Right hindlimb (tissue), 1 donor: ENCODE measurements at regions not wholly inside any gene's neighbourhood (a gene's known extent, or its start where the extent isn't known, plus 50 kb on each side); places are given as distances from the start of the nearest gene placed in this dataset.

Experiments
- DNase-seq: peaks from one replicate; pipeline ENCODE4 v3.0.0-alpha.2; 2018

GRCh38 chr4:28555866-28556265 is 1695.2 kb downstream of the STIM2 start:
- no peak for DNase-seq

- no peak for DNase-seq
Measured at GRCh38 chr4:28557755-28558154, 1697.1 kb downstream of the STIM2 start.

DNA sequence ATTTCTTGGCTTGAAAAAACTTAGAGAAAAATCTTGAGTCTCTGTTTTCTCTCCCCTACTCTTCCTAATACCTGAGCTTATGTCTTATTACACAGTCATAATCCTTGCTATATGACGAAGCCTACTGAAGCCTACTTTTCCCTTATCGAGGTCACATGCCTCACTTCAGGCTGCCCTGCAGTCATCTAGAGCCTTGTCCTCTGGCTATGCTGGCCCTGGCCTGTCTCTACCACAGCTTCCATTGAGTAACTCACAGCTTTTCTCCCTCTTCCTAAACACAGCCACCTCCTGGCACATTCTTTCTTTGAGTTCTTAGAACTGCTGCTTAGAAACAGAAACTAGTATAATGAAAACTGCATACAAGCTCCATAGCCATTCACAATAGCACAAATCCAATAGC is 1698.3 kb downstream of the STIM2 start:
- DNase-seq, result no peak

GRCh38 chr4:28562913-28563312 is 1702.3 kb downstream of the STIM2 start:
- DNase-seq, result no peak

DNA sequence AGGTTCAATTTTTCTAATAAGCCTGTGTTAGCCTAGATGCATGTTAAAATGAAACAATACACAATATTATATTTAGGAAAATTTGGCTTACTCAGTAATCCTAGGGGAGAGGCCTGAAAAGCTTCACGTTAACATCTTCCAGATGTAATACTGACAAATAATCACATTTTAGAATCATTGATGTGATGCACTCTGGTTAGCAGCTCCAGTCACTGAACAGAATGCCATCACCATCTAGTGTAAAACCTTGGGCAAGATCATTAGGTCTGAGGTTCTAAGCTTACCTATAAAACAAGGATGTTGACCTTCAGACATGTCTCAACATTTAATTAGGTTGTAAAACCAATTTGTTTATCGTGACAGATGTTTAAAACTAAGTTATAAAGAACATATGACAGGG is 1704.8 kb downstream of the STIM2 start:
- DNase-seq, result no peak

- DNase-seq, result no peak
Measured at GRCh38 chr4:28600958-28601357, 1740.3 kb downstream of the STIM2 start.

DNA sequence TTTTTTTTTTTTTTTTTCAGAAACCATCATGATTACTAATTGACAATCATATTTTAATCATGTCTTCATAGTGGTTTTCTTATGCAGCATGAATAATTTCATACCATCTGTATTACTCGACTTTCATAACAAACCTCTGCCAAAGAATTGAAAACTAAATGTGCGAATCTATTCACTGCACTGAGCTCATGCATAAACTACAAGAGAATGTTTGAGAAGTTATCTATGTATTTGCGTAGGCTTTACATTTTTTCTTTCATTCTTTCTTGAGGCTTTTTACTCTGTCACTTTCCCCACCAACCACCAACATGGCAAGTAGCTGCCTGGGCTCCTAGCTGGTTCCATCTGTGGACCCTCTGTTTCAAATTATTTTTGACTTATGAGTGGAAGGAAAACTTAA is 1761.0 kb downstream of the STIM2 start:
- DNase-seq, result no peak

GRCh38 chr4:28636971-28637370 is 1776.3 kb downstream of the STIM2 start:
- DNase-seq, result no peak

GRCh38 chr4:28639747-28640146 is 1779.1 kb downstream of the STIM2 start:
- DNase-seq, result no peak

GRCh38 chr4:28654618-28655017 is 1794.0 kb downstream of the STIM2 start:
- DNase-seq, result no peak

DNA sequence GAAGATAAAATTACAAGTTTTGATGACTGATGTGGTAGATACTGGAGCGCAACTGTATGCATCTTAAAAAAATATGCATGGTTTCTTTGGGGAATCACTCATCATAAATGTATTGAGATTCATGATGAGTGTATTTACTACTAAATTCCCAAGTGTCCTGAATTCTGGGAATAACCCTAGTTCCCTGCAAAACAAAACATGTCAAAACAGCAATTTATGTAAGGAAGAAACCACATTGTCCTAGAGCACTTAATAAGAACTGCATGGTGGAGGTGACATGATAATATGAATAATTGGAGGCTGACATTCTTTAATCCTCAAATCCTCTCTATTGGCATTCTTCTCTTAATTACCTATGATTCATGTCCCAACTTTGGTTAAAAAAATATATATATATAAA is 1804.7 kb downstream of the STIM2 start:
- DNase-seq, result no peak

DNA sequence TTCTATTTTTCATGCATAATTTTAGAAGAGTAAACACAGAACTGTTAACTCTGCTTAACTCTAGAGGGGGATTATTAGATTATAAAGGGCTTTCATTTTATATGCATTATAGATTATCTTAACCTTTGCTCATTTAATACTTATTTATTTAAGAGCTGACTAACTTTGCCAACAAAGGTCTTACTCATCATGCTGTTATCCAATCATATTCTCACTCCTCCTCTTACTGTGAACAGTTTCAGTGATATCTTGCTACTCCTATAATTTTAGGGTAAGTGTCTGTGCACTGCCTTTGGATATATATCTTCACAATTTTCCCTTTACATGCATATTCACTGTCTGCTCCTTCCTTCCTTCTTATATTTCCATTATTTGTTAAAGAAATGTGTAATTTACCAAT is 1814.9 kb downstream of the STIM2 start:
- DNase-seq, result no peak

DNA sequence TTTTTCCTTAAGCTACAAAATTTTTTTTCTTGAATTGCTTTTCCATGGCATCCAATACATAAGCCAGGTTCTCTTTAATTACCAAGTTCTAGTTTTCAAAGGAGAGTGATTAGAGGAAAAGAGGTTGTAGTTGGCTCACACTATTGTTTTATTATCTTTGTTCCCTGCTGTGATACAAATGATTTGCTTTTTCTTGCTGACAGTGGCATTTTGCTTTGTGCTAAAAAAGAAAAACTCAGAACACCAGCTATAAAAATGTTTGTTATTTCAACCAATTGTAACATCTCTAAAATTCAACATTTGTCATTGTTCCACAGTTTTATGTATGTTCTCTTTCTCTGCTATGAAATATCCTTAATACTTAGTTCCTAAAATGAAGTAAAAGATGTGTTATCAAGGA is 1817.2 kb downstream of the STIM2 start:
- no peak for DNase-seq

- DNase-seq, result no peak
Measured at GRCh38 chr4:28682847-28683246, 1822.2 kb downstream of the STIM2 start.

GRCh38 chr4:28686618-28687017 is 1826.0 kb downstream of the STIM2 start:
- peak; percentile 17 for DNase-seq

DNA sequence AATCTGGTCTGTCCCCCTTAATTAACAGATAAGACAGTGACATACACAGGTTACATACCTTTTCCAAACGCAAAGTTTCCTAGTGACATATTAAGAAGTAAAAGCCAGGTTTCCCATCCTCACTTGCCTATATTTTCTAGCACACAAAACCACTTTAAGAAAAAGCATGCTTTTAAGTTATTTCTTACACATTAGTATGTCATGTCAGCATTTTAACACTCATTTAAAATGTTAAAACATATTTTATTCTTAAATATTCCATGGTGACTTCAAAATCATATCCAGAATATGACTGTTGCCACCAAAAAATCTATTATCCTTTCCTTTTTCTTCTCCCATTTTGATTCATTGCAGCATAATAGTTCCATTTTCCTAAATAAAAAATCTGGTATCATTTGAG is 1830.2 kb downstream of the STIM2 start:
- no peak for DNase-seq

GRCh38 chr4:28702571-28702970 is 1841.9 kb downstream of the STIM2 start:
- DNase-seq, result no peak

DNA sequence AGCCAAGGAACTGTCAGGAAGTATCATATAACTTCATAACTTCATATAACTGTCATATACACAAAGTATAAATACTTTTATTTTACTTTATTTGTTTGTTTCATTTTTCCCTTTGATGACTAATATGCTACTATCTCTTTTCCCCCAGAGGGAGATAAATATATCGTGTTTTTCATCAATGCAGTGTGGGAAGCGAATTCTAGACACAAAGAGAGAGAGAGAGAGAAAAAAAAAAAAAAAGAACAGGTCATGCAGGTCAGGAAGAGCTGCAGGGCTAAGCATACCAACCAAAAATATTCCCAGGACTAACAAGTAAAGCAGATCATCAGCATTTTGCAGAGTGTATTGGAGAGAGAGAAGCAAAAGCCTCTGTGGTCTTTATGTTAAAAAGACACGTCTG is 1849.2 kb downstream of the STIM2 start:
- DNase-seq, result no peak

DNA sequence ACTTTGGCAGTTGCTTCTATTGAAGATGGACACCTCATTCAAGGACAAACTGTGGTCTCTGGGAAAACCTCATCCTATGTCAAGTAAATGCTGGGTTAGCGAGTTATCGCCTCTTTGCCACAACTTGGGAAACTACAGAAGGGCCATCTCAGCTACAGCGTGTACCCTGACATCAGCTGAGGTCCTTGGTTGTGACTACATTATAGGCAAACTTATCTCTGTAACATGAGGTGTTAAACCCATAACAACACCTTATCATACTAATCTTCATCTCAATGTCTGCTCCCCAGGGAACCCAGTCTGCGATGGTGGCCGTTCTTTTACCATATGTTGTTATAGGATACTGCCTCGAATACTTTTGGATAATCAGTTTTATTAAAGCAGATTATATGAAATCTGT is 1862.7 kb downstream of the STIM2 start:
- no peak for DNase-seq

- DNase-seq, result no peak
Measured at GRCh38 chr4:28724239-28724638, 1863.6 kb downstream of the STIM2 start.

GRCh38 chr4:28730304-28730703 is 1869.7 kb downstream of the STIM2 start:
- DNase-seq, result no peak

- no peak for DNase-seq
Measured at GRCh38 chr4:28744066-28744465, 1883.4 kb downstream of the STIM2 start.

- no peak for DNase-seq
Measured at GRCh38 chr4:28754376-28754775, 1893.7 kb downstream of the STIM2 start.

- DNase-seq, result no peak
Measured at GRCh38 chr4:28755081-28755480, 1894.4 kb downstream of the STIM2 start.

DNA sequence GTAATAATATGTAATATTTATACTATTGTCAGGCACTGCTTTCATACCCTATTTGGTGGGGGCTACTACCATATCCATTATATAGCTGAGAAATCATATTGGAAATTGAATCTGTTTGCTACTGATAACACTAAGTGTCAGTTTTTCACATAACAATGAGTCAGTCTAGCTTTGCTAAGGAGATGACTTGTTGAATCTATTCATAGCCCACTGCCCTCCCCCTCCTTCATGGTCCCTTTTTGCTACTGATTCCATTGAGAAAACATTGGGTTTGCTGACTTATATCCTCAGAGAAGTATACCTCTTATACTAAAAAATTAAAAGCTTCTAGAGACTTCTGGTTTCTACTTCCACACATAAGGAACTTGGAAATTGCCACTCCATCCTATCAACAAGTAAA is 1898.4 kb downstream of the STIM2 start:
- no peak for DNase-seq

DNA sequence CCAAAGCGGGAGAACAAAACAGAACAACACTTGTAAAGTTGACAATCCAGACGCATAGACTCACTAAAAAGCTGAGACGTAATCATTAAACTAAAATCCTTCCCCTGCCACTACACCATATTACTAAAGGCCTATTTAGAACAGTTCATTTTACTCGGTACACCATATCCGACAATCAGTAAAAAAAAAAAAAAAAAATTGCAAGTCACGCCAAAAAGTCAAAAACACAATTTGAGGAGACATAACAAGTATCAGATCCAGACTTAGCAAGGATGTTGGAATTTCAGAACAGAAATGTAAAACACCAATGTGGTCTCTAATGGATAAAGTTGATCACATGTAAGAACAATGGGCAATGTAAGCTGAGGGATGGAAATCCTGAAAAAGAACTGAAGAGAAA is 1899.4 kb downstream of the STIM2 start:
- no peak for DNase-seq
